ENCODE measurements at regions not wholly inside any gene's neighbourhood (a gene's known extent, or its start where the extent isn't known, plus 50 kb on each side); places are given as distances from the start of the nearest gene placed in this dataset.
"Not testable (repeated sequence)": the region's sequence is repeated elsewhere in the genome, so short reads cannot be mapped to it uniquely, and the experiment has no call there.

GRCh38 chr21:35438643-35439404 lies 389.7 kb upstream of the RUNX1 start:
- DNase-seq (ENCODE audit: low read depth), result no peak
- no peak for TF ChIP-seq CTCF (conservative IDR thresholded peaks at IDR 0.05; ENCODE audit: low read length)
- no peak overlapping the region for H3K4me3 ChIP-seq (ENCODE audit: low read length)

DNA sequence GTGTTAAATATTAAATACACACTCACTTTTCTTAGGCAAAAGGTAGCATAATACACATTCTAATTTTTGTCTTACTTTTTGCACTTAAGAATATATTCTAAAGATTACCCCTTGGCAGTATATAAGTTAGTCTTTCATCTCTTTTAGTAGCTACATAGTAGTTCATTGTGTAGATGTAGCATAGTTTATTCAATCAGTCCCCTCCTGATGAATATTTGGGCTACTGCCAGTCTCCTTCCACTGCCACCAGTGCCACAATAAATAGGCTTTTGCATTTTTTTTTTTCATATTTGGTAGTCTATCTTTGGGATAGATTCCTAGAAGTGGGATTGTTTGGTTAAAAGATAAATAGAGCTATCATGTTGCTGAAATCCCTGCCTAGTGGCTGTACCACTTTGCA lies 388.8 kb upstream of the RUNX1 start:
- H3K4me3 ChIP-seq (ENCODE audit: low read length), result no peak overlapping the region
- TF ChIP-seq CTCF (conservative IDR thresholded peaks at IDR 0.05; ENCODE audit: low read length), result no peak
- DNase-seq (ENCODE audit: low read depth), result no peak

DNA sequence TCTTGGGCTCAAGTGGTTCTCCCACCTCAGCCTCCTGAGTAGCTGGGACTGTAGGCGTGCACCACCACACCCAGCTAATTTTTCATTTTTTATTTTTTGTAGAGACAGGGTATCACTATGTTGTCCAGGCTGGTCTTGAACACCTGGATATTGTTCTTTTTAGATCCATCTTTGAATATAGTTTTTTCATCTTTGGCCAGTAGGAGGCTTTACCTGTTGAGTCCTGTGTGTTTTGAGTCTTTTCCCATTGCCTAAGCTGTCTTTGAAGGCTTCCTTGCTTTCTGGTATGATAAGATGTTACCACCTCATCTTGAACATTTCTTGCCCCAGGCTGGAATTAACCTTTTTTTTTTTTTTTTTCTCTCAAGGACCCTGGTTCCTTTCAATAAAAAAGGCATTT lies 387.8 kb upstream of the RUNX1 start:
- no peak for DNase-seq (ENCODE audit: low read depth)
- H3K4me3 ChIP-seq (ENCODE audit: low read length), result no peak overlapping the region
- no peak for TF ChIP-seq CTCF (conservative IDR thresholded peaks at IDR 0.05; ENCODE audit: low read length)

DNA sequence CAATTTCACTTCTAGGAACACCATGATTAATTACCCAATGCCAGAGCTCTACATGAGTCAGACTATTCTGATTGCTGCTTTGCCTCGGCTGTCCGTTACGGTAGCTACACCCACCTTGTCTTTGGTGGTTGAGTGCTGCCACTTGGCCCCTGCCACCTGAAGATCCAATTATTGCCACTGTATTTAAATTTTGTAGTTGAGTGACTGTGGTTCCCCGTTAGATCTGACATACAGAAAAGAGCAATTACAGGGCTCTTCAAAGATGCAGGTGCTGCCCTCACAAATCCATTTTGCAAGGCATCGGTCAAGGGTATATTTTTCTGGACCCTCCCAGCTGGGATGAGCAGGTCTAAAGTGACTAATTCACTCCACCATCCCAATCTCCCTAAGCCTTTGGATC lies 383.5 kb upstream of the RUNX1 start:
- H3K4me3 ChIP-seq (ENCODE audit: low read length); DNase-seq (ENCODE audit: low read depth): not testable (repeated sequence)

GRCh38 chr21:35430260-35430659 lies 381.2 kb upstream of the RUNX1 start:
- no peak for DNase-seq (ENCODE audit: low read depth)
- TF ChIP-seq CTCF (conservative IDR thresholded peaks at IDR 0.05; ENCODE audit: low read length), result no peak
- H3K4me3 ChIP-seq (ENCODE audit: low read length), result no peak overlapping the region

- TF ChIP-seq CTCF (conservative IDR thresholded peaks at IDR 0.05; ENCODE audit: low read length), result no peak
- peak; percentile 77 for DNase-seq (ENCODE audit: low read depth)
- H3K4me3 ChIP-seq (ENCODE audit: low read length), result no peak overlapping the region
Measured at GRCh38 chr21:35428937-35429336, 379.8 kb upstream of the RUNX1 start.

- DNase-seq (ENCODE audit: low read depth), result peak; percentile 63
- TF ChIP-seq CTCF (conservative IDR thresholded peaks at IDR 0.05; ENCODE audit: low read length), result no peak
- H3K4me3 ChIP-seq (ENCODE audit: low read length), result peak overlapping the region; percentile 16
Measured at GRCh38 chr21:35428489-35428888, 379.4 kb upstream of the RUNX1 start.

GRCh38 chr21:35428001-35428320 lies 378.9 kb upstream of the RUNX1 start:
- H3K4me3 ChIP-seq (ENCODE audit: low read length), result no peak overlapping the region
- no peak for TF ChIP-seq CTCF (conservative IDR thresholded peaks at IDR 0.05; ENCODE audit: low read length)
- DNase-seq (ENCODE audit: low read depth), result peak; percentile 82
